IMR-90 (cell line): ENCODE measurements at regions not wholly inside any gene's neighbourhood (a gene's known extent, or its start where the extent isn't known, plus 50 kb on each side); places are given as distances from the start of the nearest gene placed in this dataset.

Experiments
- BHLHE40 ChIP-seq: fragments of 150-350 bp; IDR thresholded peaks from 2 replicates; pipeline ENCODE4 v1.6.1; 2016; ENCODE audit warnings: mild to moderate bottlenecking, low read depth, low read length
- FOS ChIP-seq: fragments of 150-350 bp; IDR thresholded peaks from 2 replicates; pipeline ENCODE4 v1.6.1; 2016; ENCODE audit warnings: low read depth, low read length
- MAFK ChIP-seq: IDR thresholded peaks from 2 replicates; pipeline ENCODE4 v1.6.1; 2012; ENCODE audit warnings: low read depth, low read length, improper control_type of control experiment
- MXI1 ChIP-seq: IDR thresholded peaks from 2 replicates; pipeline ENCODE4 v1.6.1; 2012; ENCODE audit warnings: low read depth, mild to moderate bottlenecking, low read length, moderate library complexity, borderline replicate concordance
- POLR2A ChIP-seq: IDR thresholded peaks from 2 replicates; pipeline ENCODE4 v1.6.1; 2012; ENCODE audit warnings: mild to moderate bottlenecking, low read depth, low read length
- RAD21 ChIP-seq: IDR thresholded peaks from 2 replicates; pipeline ENCODE4 v1.6.1; 2012; ENCODE audit warnings: low read length, improper control_type of control experiment
- RCOR1 ChIP-seq: IDR thresholded peaks from 2 replicates; pipeline ENCODE4 v1.6.1; 2012; ENCODE audit warnings: mild to moderate bottlenecking, low read length, improper control_type of control experiment; ENCODE audit not compliant: insufficient replicate concordance
- RFX5 ChIP-seq: IDR thresholded peaks from 2 replicates; pipeline ENCODE4 v1.8.0; 2012; ENCODE audit warnings: low read depth, mild to moderate bottlenecking, low read length, moderate library complexity
- SMC3 ChIP-seq: fragments of 150-350 bp; IDR thresholded peaks from 2 replicates; pipeline ENCODE4 v1.6.1; 2016; ENCODE audit warnings: low read depth, mild to moderate bottlenecking, antibody characterized with exemption, low read length, moderate library complexity
- USF2 ChIP-seq: fragments of 150-350 bp; IDR thresholded peaks from 2 replicates; pipeline ENCODE4 v1.6.1; 2017; ENCODE audit warnings: mild to moderate bottlenecking, antibody characterized with exemption, low read length, low read depth
- TF ChIP-seq, protein P1 (sequence below): conservative IDR thresholded peaks from 2 replicates; pipeline ENCODE4 v1.5.1; 2012; ENCODE audit warnings: mild to moderate bottlenecking, low read depth, low read length, improper control_type of control experiment

GRCh38 chr17:72510351-72511016 lies 389.7 kb downstream of the SOX9 start:
- TF ChIP-seq, protein P1, sequence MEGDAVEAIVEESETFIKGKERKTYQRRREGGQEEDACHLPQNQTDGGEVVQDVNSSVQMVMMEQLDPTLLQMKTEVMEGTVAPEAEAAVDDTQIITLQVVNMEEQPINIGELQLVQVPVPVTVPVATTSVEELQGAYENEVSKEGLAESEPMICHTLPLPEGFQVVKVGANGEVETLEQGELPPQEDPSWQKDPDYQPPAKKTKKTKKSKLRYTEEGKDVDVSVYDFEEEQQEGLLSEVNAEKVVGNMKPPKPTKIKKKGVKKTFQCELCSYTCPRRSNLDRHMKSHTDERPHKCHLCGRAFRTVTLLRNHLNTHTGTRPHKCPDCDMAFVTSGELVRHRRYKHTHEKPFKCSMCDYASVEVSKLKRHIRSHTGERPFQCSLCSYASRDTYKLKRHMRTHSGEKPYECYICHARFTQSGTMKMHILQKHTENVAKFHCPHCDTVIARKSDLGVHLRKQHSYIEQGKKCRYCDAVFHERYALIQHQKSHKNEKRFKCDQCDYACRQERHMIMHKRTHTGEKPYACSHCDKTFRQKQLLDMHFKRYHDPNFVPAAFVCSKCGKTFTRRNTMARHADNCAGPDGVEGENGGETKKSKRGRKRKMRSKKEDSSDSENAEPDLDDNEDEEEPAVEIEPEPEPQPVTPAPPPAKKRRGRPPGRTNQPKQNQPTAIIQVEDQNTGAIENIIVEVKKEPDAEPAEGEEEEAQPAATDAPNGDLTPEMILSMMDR: no peak
- no peak for TF ChIP-seq BHLHE40
- TF ChIP-seq RFX5: no peak
- no peak for TF ChIP-seq SMC3
- no peak for TF ChIP-seq USF2
- TF ChIP-seq POLR2A: no peak
- TF ChIP-seq RAD21: no peak
- TF ChIP-seq FOS: no peak
- no peak for TF ChIP-seq MXI1
- TF ChIP-seq MAFK: no peak
- no peak for TF ChIP-seq RCOR1
